Neural crest cell (in vitro differentiated cells): ENCODE measurements at regions not wholly inside any gene's neighbourhood (a gene's known extent, or its start where the extent isn't known, plus 50 kb on each side); places are given as distances from the start of the nearest gene placed in this dataset.

Experiments used
- DNase-seq: peaks from one replicate; pipeline ENCODE4 v3.0.0; 2021; ENCODE audit warnings: low read depth, mixed read lengths, low spot score
- H3K27ac Mint-ChIP-seq: one replicate; pipeline ENCODE4 v1.8.0; 2021; ENCODE audit warnings: mild to moderate bottlenecking, mixed read lengths; ENCODE audit not compliant: unreplicated experiment
- H3K27me3 Mint-ChIP-seq: 2 replicates; pipeline ENCODE4 v1.8.0; 2021; ENCODE audit warnings: low read depth, mild to moderate bottlenecking, mixed read lengths
- H3K36me3 Mint-ChIP-seq: 2 replicates; pipeline ENCODE4 v1.8.0; 2021; ENCODE audit warnings: low read depth, mild to moderate bottlenecking, mixed read lengths
- H3K4me1 Mint-ChIP-seq: 2 replicates; pipeline ENCODE4 v1.8.0; 2021; ENCODE audit warnings: mixed read lengths
- H3K4me3 Mint-ChIP-seq: one replicate; pipeline ENCODE4 v1.8.0; 2021; ENCODE audit warnings: mild to moderate bottlenecking, mixed read lengths
- H3K9me3 Mint-ChIP-seq: 2 replicates; pipeline ENCODE4 v1.8.0; 2021; ENCODE audit warnings: mixed read lengths
- TF ChIP-seq, protein P1 (sequence below): fragments of 200-600 bp; sonication (generic); conservative IDR thresholded peaks from 2 replicates; pipeline ENCODE4 v1.5.0; 2021; ENCODE audit warnings: antibody characterized with exemption, mild to moderate bottlenecking

DNA sequence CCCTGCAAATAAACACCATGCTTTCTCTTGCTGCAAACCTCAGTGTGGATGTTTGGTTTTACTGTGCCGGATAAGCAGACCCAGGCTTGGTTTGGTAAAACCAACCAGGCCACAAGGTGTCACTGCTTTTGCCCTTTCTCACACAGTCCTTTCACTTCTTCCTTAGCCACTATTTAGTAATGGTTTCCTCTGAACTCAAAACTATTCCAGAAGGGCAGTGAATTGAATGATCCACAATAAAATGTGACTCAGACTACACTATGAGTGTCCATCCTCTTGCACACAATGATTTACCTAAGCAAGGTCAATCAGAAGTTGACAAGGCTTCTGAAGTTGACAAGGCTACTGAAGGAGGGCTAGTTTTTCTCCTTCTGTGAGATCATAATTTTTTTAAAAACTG is 552.4 kb upstream of the CCDC54 start:
- Mint-ChIP-seq H3K4me1 (peaks cover 24% of the 10 kb centered on the region), H3K9me3 (no peaks in the 10 kb centered on the region), H3K27ac (no peak overlapping the region), H3K4me3 (no peak overlapping the region), H3K36me3 (no peaks in the 10 kb centered on the region), H3K27me3 (no peaks in the 10 kb centered on the region)
- TF ChIP-seq, protein P1, sequence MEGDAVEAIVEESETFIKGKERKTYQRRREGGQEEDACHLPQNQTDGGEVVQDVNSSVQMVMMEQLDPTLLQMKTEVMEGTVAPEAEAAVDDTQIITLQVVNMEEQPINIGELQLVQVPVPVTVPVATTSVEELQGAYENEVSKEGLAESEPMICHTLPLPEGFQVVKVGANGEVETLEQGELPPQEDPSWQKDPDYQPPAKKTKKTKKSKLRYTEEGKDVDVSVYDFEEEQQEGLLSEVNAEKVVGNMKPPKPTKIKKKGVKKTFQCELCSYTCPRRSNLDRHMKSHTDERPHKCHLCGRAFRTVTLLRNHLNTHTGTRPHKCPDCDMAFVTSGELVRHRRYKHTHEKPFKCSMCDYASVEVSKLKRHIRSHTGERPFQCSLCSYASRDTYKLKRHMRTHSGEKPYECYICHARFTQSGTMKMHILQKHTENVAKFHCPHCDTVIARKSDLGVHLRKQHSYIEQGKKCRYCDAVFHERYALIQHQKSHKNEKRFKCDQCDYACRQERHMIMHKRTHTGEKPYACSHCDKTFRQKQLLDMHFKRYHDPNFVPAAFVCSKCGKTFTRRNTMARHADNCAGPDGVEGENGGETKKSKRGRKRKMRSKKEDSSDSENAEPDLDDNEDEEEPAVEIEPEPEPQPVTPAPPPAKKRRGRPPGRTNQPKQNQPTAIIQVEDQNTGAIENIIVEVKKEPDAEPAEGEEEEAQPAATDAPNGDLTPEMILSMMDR, result peak; percentile 43
- DNase-seq, result no peak

DNA sequence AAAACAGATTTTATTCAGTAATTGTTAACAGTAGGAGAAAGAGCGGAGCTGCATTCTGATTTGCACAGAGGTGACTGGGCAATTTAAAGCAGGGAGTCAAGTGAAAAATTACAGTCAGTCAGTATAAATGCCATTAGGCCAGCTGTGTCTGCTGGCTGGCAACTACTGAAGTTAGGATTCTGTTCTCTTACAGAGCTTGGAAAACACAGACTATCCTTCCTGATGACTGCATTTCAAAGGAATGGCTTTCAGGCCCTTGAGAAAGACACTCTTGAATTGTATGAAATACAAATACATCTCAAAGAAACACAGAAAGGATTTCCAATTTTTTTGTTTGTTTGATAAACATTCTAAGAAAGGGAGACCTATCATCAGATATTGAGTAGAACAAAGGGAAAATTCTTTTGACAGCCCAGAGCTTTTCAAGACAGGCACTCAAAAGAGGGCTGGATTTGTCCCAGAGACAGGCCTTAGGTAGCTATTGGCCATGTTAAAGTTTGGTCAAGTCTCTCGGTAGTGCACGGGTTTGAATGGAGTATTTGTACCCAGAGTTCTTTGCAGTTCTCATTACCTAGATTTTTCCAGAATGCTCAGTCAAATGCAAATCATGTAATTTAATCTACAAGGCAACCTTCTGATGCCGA is 551.2 kb upstream of the CCDC54 start:
- no peak for DNase-seq
- TF ChIP-seq, protein P1, result no peak
- Mint-ChIP-seq H3K27ac (no peak overlapping the region), H3K36me3 (no peaks in the 10 kb centered on the region), H3K4me1 (peaks cover 24% of the 10 kb centered on the region), H3K27me3 (no peaks in the 10 kb centered on the region), H3K9me3 (no peaks in the 10 kb centered on the region), H3K4me3 (no peak overlapping the region)

DNA sequence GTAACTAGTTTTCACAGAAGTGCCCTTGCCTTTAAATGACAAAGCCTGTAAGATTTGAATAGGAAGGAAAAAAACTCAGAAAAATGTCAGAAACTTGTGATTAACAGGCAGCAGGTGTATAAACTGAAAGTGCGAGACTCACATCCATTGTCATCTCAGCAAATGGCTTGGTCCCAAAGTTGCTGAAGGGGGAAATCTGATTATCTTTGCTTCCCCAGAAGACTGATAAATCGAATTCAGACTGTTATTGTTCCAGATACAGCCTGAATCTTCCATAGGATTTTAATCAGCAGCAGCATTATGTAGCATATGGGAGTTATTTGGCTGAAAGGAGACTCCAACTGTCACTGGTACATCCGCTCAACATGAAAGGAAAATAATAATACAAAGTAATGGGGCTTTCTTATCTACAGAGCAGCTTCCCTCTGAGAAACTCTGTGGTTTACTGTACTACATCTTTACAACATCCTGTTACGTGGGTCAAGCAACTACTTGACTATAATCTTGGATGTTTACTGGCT is 550.4 kb upstream of the CCDC54 start:
- Mint-ChIP-seq H3K4me1 (peaks cover 24% of the 10 kb centered on the region), H3K4me3 (no peak overlapping the region), H3K9me3 (peaks cover 4% of the 10 kb centered on the region), H3K36me3 (peaks cover 3% of the 10 kb centered on the region), H3K27ac (no peak overlapping the region), H3K27me3 (no peaks in the 10 kb centered on the region)
- DNase-seq, result no peak
- TF ChIP-seq, protein P1, result no peak

DNA sequence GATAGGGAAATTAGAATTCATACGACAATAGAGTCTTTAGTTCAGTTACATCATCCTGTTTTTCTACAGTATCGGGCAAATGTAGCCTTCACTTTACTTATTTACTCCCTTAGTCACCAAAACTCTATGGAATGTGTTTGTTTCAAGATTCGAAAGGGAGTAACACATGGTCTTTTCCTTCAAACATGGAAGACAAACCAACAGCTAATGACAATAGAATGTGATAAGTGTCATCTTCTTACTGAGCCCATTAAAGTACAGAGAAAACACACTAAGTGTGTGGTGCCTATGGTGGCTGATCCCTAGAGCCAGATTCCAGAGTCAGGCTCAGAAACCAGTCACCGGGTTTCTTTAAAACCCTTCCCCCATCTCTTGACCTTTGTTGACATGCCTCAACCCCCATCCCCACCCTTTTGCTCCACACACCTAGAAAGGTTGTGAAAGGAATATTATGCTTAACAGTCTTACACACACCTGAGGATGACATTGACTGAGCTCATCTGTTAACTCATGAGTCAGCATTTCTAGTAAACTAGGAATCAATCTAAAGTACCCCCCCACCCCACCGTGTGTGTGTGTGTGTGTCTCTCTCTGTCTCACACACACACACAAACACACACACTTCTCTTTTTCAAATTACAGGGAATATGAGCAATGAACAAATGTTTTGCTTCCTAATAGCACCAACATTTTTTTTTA is 549.6 kb upstream of the CCDC54 start:
- Mint-ChIP-seq H3K27ac (no peak overlapping the region), H3K27me3 (no peaks in the 10 kb centered on the region), H3K4me1 (peaks cover 24% of the 10 kb centered on the region), H3K9me3 (peaks cover 12% of the 10 kb centered on the region), H3K4me3 (no peak overlapping the region), H3K36me3 (peaks cover 11% of the 10 kb centered on the region)
- DNase-seq, result no peak
- TF ChIP-seq, protein P1, result no peak

DNA sequence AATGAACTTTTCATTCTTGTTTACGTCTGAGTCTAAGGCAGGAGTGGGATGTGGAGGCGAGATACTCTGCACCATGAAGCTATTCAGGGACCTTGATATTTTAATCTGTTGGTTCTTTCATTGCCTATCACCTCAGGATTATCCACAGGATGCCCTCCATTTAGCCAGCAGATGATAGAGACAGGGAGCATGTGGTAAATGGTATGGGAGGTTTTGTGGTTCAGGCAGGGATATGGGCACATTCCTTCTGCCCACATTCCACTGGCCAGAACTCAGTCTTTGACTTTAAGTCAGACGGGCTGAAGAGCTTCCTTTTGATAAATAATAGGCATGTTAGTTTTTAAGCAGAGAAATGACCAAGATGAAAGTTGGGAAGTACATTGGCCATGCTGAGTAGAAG is 548.0 kb upstream of the CCDC54 start:
- Mint-ChIP-seq H3K4me3 (no peak overlapping the region), H3K9me3 (peaks cover 15% of the 10 kb centered on the region), H3K27me3 (no peaks in the 10 kb centered on the region), H3K4me1 (peaks cover 24% of the 10 kb centered on the region), H3K36me3 (peaks cover 11% of the 10 kb centered on the region), H3K27ac (no peak overlapping the region)
- TF ChIP-seq, protein P1, result no peak
- no peak for DNase-seq
